ENCODE measurements at regions not wholly inside any gene's neighbourhood (a gene's known extent, or its start where the extent isn't known, plus 50 kb on each side); places are given as distances from the start of the nearest gene placed in this dataset.

DNA sequence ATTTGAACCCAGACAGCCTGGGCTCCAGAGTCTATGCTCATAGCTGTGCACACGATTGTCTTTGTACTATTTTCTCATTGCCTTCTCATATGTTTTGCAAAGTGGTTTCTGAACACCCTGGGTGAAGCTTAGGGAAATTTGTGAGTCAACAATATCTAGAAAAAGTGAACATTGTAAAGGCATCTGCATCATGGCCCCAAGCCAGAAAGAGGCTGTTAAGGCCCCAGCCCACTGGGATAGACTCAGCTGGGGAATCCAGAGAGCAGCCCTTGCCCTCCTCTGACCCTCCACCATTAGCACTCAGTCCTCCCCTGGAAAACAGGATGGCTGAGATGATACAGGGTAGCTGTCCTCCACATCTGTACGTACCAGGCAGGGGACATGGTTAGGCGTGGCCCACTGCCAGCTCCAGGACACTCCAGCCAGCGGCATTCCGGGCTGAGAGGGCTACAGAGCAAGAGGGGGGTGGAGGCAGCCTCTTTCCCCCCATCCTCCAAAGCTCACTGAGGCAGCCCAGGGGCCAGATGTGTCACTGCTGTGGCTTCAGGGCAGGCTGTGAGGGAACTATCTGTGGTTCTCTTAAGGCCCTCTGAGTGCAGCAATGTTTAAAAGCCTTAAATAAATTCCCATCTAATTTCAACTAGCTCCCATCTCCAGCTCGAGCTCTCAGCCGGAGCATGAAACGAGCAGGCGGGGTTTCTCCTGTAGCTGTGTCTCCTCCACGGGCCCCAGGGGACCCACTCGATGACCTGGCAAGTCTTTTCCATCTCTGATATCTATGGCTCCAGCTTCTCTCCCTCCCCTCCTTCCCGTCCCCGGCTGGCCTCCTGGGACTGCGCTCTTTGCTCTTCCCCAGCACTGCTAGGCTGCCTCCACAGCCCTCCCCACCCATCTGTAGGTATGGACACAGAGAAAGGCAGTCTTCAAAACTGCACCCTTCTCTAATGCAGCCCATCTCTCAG lies 209.4 kb upstream of the LRFN2 start:
- no peak for DNase-seq (ENCODE audit: low spot score)

- DNase-seq (ENCODE audit: low spot score), result no peak
Measured at GRCh38 chr6:40794586-40794985, 207.4 kb upstream of the LRFN2 start.

GRCh38 chr6:40792183-40792582 lies 205.0 kb upstream of the LRFN2 start:
- DNase-seq (ENCODE audit: low spot score), result no peak

DNA sequence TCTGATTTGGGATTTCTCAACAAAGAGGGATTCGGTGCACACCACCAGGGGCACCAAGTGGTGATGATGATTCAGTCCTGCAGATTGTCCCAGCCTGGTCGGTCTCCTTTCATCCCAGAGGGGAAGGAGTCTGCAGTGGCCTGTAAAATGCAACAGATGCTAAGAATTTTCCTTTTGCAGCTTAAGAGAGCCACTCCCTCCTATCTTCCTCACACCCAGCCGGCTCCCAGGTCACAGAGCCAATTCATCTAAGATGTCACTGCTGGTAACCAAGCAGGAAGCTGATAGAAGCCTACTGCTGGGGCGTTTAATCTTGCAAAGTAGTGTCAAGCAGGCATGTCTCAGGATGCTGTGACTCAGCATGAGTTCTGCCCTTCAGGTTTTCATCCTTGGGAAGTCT lies 203.8 kb upstream of the LRFN2 start:
- DNase-seq (ENCODE audit: low spot score), result no peak

GRCh38 chr6:40788661-40789655 lies 201.8 kb upstream of the LRFN2 start:
- peak; percentile 24 for DNase-seq (ENCODE audit: low spot score)

DNA sequence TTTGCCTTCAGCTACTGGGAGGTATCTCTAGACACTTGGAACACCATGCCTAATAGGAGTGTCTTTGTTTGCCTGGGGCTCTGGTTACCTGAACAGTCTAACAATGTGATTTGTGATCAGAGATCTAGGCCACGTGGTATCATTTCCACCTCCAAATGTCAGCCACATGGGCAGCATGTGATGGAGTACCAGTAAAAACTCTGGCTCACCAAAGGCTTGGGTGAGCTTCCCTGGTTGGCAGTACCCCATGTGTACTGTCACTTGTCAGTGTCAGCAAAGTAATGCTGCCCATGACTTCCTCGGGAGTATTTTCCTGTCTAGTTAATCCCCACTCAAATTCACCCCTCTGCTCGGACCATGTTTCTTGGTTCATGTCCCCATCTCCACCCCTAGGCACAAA lies 195.2 kb upstream of the LRFN2 start:
- DNase-seq (ENCODE audit: low spot score), result no peak

- DNase-seq (ENCODE audit: low spot score), result no peak
Measured at GRCh38 chr6:40780637-40781036, 193.5 kb upstream of the LRFN2 start.

- peak; percentile 82 for DNase-seq (ENCODE audit: low spot score)
Measured at GRCh38 chr6:40779409-40779808, 192.2 kb upstream of the LRFN2 start.

DNA sequence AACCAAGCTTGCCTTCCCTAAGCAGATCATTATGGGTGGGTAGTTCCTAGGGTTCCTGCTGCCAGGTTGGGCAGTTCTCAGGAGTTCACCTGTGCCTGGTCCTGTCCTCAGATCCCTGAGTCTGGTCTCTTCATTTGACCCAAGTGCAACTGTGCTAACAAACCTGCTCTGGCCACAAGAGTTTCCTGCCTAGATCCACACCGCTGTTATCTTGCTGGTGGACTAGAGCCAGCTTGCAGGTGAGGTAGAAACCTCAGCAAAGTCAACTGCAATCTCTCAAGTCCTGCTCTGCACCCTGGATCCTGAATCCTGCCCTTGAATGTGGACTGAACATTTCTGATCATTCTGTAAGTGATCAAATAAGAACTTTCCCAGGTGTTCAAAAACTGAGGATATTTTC lies 191.8 kb upstream of the LRFN2 start:
- DNase-seq (ENCODE audit: low spot score), result no peak

DNA sequence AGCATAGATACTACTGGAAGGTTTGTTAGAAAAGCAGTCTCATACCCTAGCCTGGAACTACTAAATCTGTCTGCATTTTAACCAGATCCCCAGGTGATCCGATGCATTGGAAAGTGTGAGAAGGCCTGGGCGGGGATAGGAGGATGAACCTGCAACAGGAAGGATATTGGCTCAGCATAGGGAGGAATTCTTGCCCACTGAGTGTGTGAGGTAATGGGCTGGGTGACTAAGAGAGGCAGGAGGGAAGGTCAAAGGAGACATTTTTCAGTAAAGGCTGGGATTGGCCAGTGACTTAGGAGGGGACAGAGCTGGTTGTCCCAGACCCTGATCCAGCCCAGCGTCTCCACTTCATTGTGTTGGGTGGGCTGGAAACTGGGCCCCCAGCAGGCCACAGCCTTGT lies 191.0 kb upstream of the LRFN2 start:
- DNase-seq (ENCODE audit: low spot score), result peak; percentile 41

- no peak for DNase-seq (ENCODE audit: low spot score)
Measured at GRCh38 chr6:40774932-40775331, 187.8 kb upstream of the LRFN2 start.

GRCh38 chr6:40770794-40771193 lies 183.6 kb upstream of the LRFN2 start:
- DNase-seq (ENCODE audit: low spot score), result no peak

GRCh38 chr6:40764726-40765125 lies 177.6 kb upstream of the LRFN2 start:
- DNase-seq (ENCODE audit: low spot score), result no peak

DNA sequence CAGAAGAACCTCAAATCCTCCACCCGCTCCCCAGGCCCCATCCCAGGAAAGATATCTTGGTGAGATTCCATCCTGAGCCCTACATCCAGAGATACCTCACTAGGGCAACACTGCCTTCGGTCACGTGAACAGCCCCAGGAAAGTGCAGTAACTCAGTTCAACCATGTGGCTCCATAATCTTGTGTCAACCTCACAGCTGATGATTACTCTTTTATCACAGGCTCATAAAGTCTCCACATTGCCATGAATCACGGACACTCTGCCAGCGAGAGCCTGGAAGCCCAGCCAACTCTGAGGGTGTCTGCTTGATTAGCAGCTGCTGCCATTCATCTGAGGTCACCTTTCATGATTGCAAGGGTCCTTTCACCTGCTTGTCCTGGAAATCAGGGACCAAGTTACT lies 175.8 kb upstream of the LRFN2 start:
- DNase-seq (ENCODE audit: low spot score), result no peak

DNA sequence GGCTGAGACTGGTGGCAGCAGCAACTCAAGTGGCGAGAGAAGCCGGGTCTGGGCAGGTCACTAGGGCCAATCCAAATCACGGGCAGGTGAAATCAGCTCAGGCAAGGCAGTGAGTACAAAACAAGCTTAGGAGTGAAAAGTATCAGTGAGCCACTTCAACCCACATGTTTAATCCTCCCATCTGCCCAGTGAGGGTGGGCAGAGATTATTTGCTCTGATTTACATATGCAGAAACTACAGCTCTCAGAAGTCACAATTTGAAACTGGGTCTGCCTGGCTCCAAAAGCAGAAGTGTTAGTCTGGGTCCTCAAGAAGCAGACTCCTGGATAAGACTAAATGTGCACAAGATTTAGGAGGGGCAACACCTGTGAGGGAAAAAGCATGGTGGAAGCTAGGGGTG lies 173.7 kb upstream of the LRFN2 start:
- DNase-seq (ENCODE audit: low spot score), result no peak

DNA sequence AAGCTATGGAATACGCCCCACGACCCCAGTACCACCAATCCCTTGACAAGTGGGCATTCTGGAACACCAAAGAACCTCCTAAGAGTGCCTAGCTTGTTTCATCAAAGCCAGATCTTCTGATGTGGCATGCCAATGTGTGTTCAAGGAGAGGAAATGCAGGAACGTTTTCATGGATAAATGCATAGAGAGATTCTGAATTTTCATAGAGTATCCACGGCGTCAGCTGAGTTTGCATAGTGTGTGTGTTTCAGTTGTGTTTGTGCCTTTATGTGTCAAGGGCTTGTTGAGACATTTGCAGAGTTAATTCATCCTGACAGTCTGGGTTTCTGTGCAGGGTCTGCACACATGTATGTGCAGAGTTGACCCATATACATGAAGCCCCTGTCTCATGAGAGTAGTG lies 172.7 kb upstream of the LRFN2 start:
- DNase-seq (ENCODE audit: low spot score), result no peak

- DNase-seq (ENCODE audit: low spot score), result no peak
Measured at GRCh38 chr6:40759264-40759663, 172.1 kb upstream of the LRFN2 start.

DNA sequence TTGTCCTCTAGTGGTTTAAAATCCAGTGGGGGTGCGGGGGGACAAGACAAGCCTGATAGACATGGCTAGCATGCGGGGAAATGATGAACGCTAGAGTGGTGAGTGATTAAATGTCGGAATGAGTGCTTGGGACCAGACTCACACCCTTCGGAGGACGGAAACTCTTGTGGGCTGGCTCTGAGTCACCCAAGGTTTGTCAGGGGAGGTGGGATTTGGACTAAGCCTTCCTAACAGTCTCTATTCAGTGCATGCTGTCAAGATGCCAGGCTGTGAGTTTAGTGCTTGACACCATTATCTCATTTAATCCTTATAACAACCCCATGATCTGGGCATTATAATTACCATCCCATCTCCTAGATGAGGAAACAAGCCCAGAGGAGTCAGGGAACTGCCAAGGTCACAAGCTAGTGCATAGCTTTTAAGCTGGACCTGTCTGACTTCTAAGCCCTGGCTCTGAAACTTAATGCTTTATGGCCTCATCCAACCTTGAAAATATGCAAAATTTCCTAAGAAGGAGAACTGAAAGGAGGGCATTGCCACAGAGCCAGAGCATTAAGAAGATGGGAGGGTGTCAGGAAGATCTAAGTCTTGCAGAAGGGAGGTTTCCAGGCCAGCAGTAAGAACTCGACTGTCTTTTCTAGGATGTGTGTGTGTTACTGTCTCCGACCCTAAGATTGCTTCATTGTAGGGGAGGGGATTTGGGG lies 168.7 kb upstream of the LRFN2 start:
- DNase-seq (ENCODE audit: low spot score), result peak; percentile 52

- peak; percentile 86 for DNase-seq (ENCODE audit: low spot score)
Measured at GRCh38 chr6:40755046-40755681, 168.0 kb upstream of the LRFN2 start.

DNA sequence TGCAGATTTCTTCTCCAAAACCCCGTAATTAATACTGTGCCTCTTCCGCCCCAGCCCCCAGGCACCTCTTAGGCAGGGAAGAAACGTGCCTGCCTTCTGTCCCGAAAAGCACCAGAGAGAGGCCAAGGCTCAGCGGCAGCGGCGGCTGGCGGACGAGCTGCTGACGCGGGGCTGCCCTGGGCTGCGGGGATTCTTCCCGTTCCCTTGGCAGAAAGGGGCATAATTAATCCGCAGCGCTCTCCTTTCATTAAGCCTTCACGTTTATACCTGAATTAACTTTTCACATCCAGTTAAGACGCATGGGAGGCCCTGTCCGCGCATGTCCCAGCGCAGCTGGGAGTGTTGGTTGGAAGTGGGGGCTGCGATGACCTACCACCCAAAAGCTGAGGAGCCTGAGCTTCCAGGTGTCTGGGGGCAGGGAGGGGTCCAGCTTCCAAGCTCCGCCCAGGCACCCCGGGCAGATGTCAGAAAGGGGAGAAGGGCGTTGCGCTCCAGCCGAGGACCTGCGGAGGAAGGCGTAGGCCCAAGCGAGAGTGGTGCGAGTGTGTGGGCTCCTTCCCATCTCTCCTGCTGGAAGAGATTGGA lies 167.4 kb upstream of the LRFN2 start:
- no peak for DNase-seq (ENCODE audit: low spot score)

Measured in AG08396 (cell line).